ENCODE measurements at regions not wholly inside any gene's neighbourhood (a gene's known extent, or its start where the extent isn't known, plus 50 kb on each side); places are given as distances from the start of the nearest gene placed in this dataset.

DNA sequence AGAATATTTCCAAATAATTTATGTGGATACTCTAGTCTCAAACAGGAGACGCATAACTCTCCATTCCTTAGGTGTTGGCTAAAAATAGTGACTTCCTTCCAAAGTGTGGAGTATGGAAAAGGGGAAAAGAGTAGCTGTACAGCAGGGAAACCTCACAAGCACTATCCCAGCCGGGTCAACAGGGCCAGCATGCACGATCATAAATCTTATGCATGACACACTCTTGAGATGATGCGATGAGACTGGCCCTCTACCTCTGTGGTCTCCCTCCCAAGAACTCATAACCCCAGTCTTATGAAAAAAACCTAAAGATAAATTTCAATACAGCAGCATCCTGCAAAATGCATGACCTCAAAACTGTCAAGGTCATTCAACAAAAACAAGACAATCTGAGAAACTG lies 197.3 kb downstream of the TEX36 start:
- ATAC-seq (ENCODE audit: low read depth) (no peak), DNase-seq (no peak)
- H3K4me1 Mint-ChIP-seq = no peaks in the 10 kb centered on the region
- H3K27ac ChIP-seq (ENCODE audit: low read length in 2 of 2) = no peak overlapping the region
- no peak overlapping the region for H3K9ac ChIP-seq (ENCODE audit: low read length)
- ChIA-PET POLR2A (no interaction called here), CTCF (no interaction called here)
- H3K9me3 Mint-ChIP-seq (ENCODE audit: insufficient read depth) = no peaks in the 10 kb centered on the region
- peaks cover 15% of the 10 kb centered on the region for H3K27me3 Mint-ChIP-seq
- H3K36me3 ChIP-seq (replicated peaks in 1 of 2; ENCODE audit: control extremely low read depth in 1 of 2, control insufficient read depth in 1 of 2, extremely low read depth in 1 of 2, insufficient read depth in 2 of 2, low read length in 1 of 2) = no peaks in the 10 kb centered on the region
- intact Hi-C loops (cut with micrococcal nuclease) = no loop called here
- H3K4me2 ChIP-seq (replicated peaks; ENCODE audit: low read depth, low read length, poor library complexity, severe bottlenecking) = no peak overlapping the region
- no peak overlapping the region for H3K4me3 Mint-ChIP-seq
- WGBS (ENCODE audit: insufficient coverage) = 96% methylated on average over 3 of the region's 4 CpGs
- no peak overlapping the region for H3K4me3 ChIP-seq (ENCODE audit: control extremely low read depth in 1 of 5, extremely low read depth in 1 of 5, insufficient read depth in 1 of 5, low read depth in 2 of 5, low read length in 4 of 5)
- no peaks in the 10 kb centered on the region for H3K4me1 ChIP-seq (ENCODE audit: control insufficient read depth in 2 of 2, insufficient read depth in 2 of 2, low read length in 2 of 2)
- H4K20me1 ChIP-seq (ENCODE audit: control insufficient read depth, insufficient read depth, low read length, poor library complexity, severe bottlenecking) = no peaks in the 10 kb centered on the region
- peaks cover 0 to 4% (median 0%) of the 10 kb centered on the region in 4 experiments for H3K27me3 ChIP-seq (replicated peaks in 1 of 4; ENCODE audit: control extremely low read depth in 1 of 4, control insufficient read depth in 3 of 4, insufficient read depth in 4 of 4, low read length in 3 of 4)
- no peaks in the 10 kb centered on the region for H3K9me3 ChIP-seq (ENCODE audit: control extremely low read depth in 1 of 3, control insufficient read depth in 2 of 3, insufficient read depth in 1 of 3, low read length in 2 of 3)
- H3K27ac Mint-ChIP-seq = no peak overlapping the region
- H2AFZ ChIP-seq (ENCODE audit: insufficient read depth, low read depth, low read length, poor library complexity, severe bottlenecking) = no peak overlapping the region
- TF ChIP-seq, protein P1, sequence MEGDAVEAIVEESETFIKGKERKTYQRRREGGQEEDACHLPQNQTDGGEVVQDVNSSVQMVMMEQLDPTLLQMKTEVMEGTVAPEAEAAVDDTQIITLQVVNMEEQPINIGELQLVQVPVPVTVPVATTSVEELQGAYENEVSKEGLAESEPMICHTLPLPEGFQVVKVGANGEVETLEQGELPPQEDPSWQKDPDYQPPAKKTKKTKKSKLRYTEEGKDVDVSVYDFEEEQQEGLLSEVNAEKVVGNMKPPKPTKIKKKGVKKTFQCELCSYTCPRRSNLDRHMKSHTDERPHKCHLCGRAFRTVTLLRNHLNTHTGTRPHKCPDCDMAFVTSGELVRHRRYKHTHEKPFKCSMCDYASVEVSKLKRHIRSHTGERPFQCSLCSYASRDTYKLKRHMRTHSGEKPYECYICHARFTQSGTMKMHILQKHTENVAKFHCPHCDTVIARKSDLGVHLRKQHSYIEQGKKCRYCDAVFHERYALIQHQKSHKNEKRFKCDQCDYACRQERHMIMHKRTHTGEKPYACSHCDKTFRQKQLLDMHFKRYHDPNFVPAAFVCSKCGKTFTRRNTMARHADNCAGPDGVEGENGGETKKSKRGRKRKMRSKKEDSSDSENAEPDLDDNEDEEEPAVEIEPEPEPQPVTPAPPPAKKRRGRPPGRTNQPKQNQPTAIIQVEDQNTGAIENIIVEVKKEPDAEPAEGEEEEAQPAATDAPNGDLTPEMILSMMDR (IDR thresholded peaks at IDR 0.05) = no peak
- TF ChIP-seq EZH2 (IDR thresholded peaks at IDR 0.05; ENCODE audit: borderline replicate concordance, insufficient read depth, low read depth, low read length, poor library complexity, severe bottlenecking) = no peak
- no peaks in the 10 kb centered on the region for H3K79me2 ChIP-seq (ENCODE audit: control insufficient read depth, insufficient read depth, low read length)

DNA sequence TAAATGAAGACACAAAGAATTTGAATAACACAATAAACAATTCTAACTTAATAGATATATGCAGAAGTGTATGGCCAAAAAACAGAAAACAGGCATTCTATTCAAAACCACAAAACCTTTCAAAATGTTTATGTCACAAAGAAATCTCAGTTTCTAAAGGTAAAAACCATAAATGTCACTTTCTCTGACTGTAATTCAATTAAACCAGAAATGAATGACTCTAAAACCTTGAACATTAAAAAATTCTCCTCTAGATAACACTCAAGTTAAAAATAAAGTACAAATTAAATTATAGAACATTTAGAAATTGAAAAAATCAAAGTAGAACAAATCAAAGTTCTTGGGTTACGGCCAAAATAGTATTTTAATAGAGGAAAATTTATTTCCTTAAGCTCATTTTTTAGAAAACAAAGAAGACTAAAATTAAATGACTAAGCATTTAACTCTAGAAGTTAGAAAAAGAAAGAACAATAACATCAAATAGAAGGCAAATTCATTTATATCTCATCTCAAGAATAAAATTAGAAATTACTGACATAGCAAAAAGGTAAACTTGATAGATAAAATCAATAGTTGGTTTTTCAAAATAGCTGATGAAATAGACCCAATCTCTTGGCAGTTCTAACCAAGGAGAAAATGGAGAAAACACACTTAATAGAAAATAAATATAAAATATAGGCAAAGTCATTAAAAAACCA lies 198.8 kb downstream of the TEX36 start:
- no CpG with 5 or more reads among the region's 1 CpG for WGBS (ENCODE audit: insufficient coverage)
- H3K27me3 ChIP-seq (replicated peaks in 1 of 4; ENCODE audit: control extremely low read depth in 1 of 4, control insufficient read depth in 3 of 4, insufficient read depth in 4 of 4, low read length in 3 of 4) = peaks cover 0 to 6% (median 2%) of the 10 kb centered on the region in 4 experiments
- H3K27ac Mint-ChIP-seq = no peak overlapping the region
- H4K20me1 ChIP-seq (ENCODE audit: control insufficient read depth, insufficient read depth, low read length, poor library complexity, severe bottlenecking) = no peaks in the 10 kb centered on the region
- H3K9me3 ChIP-seq (ENCODE audit: control extremely low read depth in 1 of 3, control insufficient read depth in 2 of 3, insufficient read depth in 1 of 3, low read length in 2 of 3) = no peaks in the 10 kb centered on the region
- no peaks in the 10 kb centered on the region for H3K36me3 ChIP-seq (replicated peaks in 1 of 2; ENCODE audit: control extremely low read depth in 1 of 2, control insufficient read depth in 1 of 2, extremely low read depth in 1 of 2, insufficient read depth in 2 of 2, low read length in 1 of 2)
- peaks cover 24% of the 10 kb centered on the region for H3K27me3 Mint-ChIP-seq
- H3K9ac ChIP-seq (ENCODE audit: low read length) = no peak overlapping the region
- H3K9me3 Mint-ChIP-seq (ENCODE audit: insufficient read depth) = no peaks in the 10 kb centered on the region
- no peaks in the 10 kb centered on the region for H3K4me1 Mint-ChIP-seq
- no peak overlapping the region for H3K27ac ChIP-seq (ENCODE audit: low read length in 2 of 2)
- no peak overlapping the region for H3K4me3 ChIP-seq (ENCODE audit: control extremely low read depth in 1 of 5, extremely low read depth in 1 of 5, insufficient read depth in 1 of 5, low read depth in 2 of 5, low read length in 4 of 5)
- ATAC-seq (ENCODE audit: low read depth) (no peak), DNase-seq (no peak)
- TF ChIP-seq, protein P1 (IDR thresholded peaks at IDR 0.05) = no peak
- TF ChIP-seq EZH2 (IDR thresholded peaks at IDR 0.05; ENCODE audit: borderline replicate concordance, insufficient read depth, low read depth, low read length, poor library complexity, severe bottlenecking) = no peak
- no peak overlapping the region for H3K4me3 Mint-ChIP-seq
- intact Hi-C loops (cut with micrococcal nuclease) = no loop called here
- no peaks in the 10 kb centered on the region for H3K4me1 ChIP-seq (ENCODE audit: control insufficient read depth in 2 of 2, insufficient read depth in 2 of 2, low read length in 2 of 2)
- no peak overlapping the region for H2AFZ ChIP-seq (ENCODE audit: insufficient read depth, low read depth, low read length, poor library complexity, severe bottlenecking)
- POLR2A ChIA-PET = no interaction called here
- no peaks in the 10 kb centered on the region for H3K79me2 ChIP-seq (ENCODE audit: control insufficient read depth, insufficient read depth, low read length)
- CTCF ChIA-PET = interaction anchor here (0.6 kb wide), 1 partner anchor 16 kb away, joined by 3 read pairs; no protein-coding TSS in a partner anchor
- no peak overlapping the region for H3K4me2 ChIP-seq (replicated peaks; ENCODE audit: low read depth, low read length, poor library complexity, severe bottlenecking)

Measured in B cell (primary cell).